HL-60 (cell line): ENCODE measurements at regions not wholly inside any gene's neighbourhood (a gene's known extent, or its start where the extent isn't known, plus 50 kb on each side); places are given as distances from the start of the nearest gene placed in this dataset.
"Not testable (repeated sequence)": the region's sequence is repeated elsewhere in the genome, so short reads cannot be mapped to it uniquely, and the experiment has no call there.

Experiments used
- CTCF ChIP-seq: IDR thresholded peaks from one replicate; pipeline ENCODE4 v1.5.1; 2011; ENCODE audit warnings: low read length, control low read depth, inconsistent platforms; ENCODE audit not compliant: insufficient read depth
- POLR2AphosphoS5 ChIP-seq: IDR thresholded peaks from 2 replicates; pipeline ENCODE4 v1.6.1; 2012; ENCODE audit warnings: low read depth

GRCh38 chr3:81051133-81051532 is 710.3 kb downstream of the GBE1 start:
- not testable (repeated sequence) for TF ChIP-seq CTCF, POLR2AphosphoS5
